ENCODE measurements at regions not wholly inside any gene's neighbourhood (a gene's known extent, or its start where the extent isn't known, plus 50 kb on each side); places are given as distances from the start of the nearest gene placed in this dataset.

DNA sequence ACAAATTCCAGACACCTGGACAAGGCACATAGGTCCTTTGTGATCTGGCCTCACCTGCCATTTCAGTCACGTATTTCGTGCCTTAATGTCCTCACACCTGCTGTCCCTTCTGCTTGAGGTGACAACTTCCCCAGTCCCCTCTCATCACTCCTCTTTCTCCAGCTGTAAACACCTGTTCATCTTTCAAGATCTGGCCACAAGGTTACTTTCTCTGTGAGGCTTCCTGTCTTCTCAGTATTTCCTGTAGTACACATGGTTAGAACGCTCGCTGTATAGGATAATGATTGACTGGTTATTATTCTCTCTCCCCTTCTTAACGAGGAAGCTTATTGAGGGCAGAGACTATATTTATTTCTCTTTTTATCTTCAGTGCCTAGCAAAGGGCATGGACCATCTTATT is 74.5 kb upstream of the PMFBP1 start:
- TF ChIP-seq, protein P1, sequence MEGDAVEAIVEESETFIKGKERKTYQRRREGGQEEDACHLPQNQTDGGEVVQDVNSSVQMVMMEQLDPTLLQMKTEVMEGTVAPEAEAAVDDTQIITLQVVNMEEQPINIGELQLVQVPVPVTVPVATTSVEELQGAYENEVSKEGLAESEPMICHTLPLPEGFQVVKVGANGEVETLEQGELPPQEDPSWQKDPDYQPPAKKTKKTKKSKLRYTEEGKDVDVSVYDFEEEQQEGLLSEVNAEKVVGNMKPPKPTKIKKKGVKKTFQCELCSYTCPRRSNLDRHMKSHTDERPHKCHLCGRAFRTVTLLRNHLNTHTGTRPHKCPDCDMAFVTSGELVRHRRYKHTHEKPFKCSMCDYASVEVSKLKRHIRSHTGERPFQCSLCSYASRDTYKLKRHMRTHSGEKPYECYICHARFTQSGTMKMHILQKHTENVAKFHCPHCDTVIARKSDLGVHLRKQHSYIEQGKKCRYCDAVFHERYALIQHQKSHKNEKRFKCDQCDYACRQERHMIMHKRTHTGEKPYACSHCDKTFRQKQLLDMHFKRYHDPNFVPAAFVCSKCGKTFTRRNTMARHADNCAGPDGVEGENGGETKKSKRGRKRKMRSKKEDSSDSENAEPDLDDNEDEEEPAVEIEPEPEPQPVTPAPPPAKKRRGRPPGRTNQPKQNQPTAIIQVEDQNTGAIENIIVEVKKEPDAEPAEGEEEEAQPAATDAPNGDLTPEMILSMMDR (IDR thresholded peaks at IDR 0.05): no peak
- no peak for TF ChIP-seq POLR2A (IDR thresholded peaks at IDR 0.05)
